ENCODE measurements at regions not wholly inside any gene's neighbourhood (a gene's known extent, or its start where the extent isn't known, plus 50 kb on each side); places are given as distances from the start of the nearest gene placed in this dataset.

- no peaks in the 10 kb centered on the region for H3K9me3 Mint-ChIP-seq (ENCODE audit: unreplicated experiment)
- peak overlapping the region; percentile 8 for H3K4me3 Mint-ChIP-seq (ENCODE audit: unreplicated experiment)
- H3K36me3 Mint-ChIP-seq (ENCODE audit: unreplicated experiment): peaks cover 2% of the 10 kb centered on the region
- H3K4me1 Mint-ChIP-seq (ENCODE audit: unreplicated experiment): peaks cover 29% of the 10 kb centered on the region
- DNase-seq (ENCODE audit: extremely low spot score, unreplicated experiment): no peak
- TF ChIP-seq CTCF (IDR thresholded peaks at IDR 0.05): no peak
- H3K27me3 Mint-ChIP-seq (ENCODE audit: unreplicated experiment): no peaks in the 10 kb centered on the region
- peak overlapping the region; percentile 49 for H3K27ac Mint-ChIP-seq (ENCODE audit: unreplicated experiment)
These were observed 381.8 kb downstream of the SOX9 start for GRCh38 chr17:72502371-72503341.

GRCh38 chr17:72503556-72503955 is 382.7 kb downstream of the SOX9 start:
- no peak overlapping the region for H3K4me3 Mint-ChIP-seq (ENCODE audit: unreplicated experiment)
- peaks cover 34% of the 10 kb centered on the region for H3K4me1 Mint-ChIP-seq (ENCODE audit: unreplicated experiment)
- H3K27me3 Mint-ChIP-seq (ENCODE audit: unreplicated experiment): no peaks in the 10 kb centered on the region
- TF ChIP-seq CTCF (IDR thresholded peaks at IDR 0.05): no peak
- no peaks in the 10 kb centered on the region for H3K9me3 Mint-ChIP-seq (ENCODE audit: unreplicated experiment)
- DNase-seq (ENCODE audit: extremely low spot score, unreplicated experiment): no peak
- peaks cover 2% of the 10 kb centered on the region for H3K36me3 Mint-ChIP-seq (ENCODE audit: unreplicated experiment)
- peak overlapping the region; percentile 49 for H3K27ac Mint-ChIP-seq (ENCODE audit: unreplicated experiment)

DNA sequence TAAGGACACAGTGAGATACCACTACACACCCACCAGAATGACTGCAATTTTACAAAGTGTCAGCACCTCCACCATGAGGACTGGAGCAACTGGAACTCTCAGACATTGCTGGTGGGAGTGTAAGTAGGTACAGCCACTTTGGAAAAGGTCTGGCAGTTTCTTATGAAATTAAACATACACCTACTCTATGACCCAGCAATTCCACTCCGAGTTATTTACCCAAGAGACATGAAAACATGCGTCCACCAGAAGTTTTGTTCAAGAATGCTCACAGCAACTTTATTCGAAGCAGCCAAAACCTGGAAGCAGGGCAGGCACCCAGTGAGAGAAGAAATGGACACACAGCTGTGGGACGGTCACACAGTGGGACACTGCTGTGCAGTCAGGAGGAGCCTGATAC is 384.0 kb downstream of the SOX9 start:
- Mint-ChIP-seq H3K27me3 (ENCODE audit: unreplicated experiment) (no peaks in the 10 kb centered on the region), H3K9me3 (ENCODE audit: unreplicated experiment) (no peaks in the 10 kb centered on the region), H3K4me3 (ENCODE audit: unreplicated experiment) (no peak overlapping the region), H3K4me1 (ENCODE audit: unreplicated experiment) (peaks cover 37% of the 10 kb centered on the region), H3K36me3 (ENCODE audit: unreplicated experiment) (peaks cover 2% of the 10 kb centered on the region), H3K27ac (ENCODE audit: unreplicated experiment) (no peak overlapping the region)
- no peak for DNase-seq (ENCODE audit: extremely low spot score, unreplicated experiment)
- TF ChIP-seq CTCF (IDR thresholded peaks at IDR 0.05): no peak

DNA sequence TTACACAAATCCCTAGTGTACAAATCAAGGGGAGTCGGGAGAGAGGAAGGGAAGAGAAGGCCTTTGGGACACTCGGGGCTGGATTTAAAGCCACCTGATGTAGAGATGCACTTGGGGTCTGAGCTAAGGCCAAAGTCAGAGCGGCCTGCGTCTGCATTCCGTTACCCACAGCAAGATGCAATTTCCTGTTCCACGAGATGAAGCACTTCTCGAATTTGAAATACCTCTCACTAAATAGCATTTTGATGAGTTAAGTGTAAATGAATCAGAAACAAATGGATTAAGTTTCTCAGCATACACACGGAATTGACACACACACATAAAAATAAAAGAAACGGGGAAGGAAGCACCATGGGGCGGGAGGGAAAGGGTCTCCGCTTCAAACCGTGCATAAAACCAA is 386.0 kb downstream of the SOX9 start:
- Mint-ChIP-seq H3K4me3 (ENCODE audit: unreplicated experiment) (no peak overlapping the region), H3K36me3 (ENCODE audit: unreplicated experiment) (no peaks in the 10 kb centered on the region), H3K4me1 (ENCODE audit: unreplicated experiment) (peaks cover 51% of the 10 kb centered on the region), H3K27me3 (ENCODE audit: unreplicated experiment) (no peaks in the 10 kb centered on the region), H3K9me3 (ENCODE audit: unreplicated experiment) (no peaks in the 10 kb centered on the region), H3K27ac (ENCODE audit: unreplicated experiment) (no peak overlapping the region)
- TF ChIP-seq CTCF (IDR thresholded peaks at IDR 0.05): no peak
- no peak for DNase-seq (ENCODE audit: extremely low spot score, unreplicated experiment)

GRCh38 chr17:72507370-72507769 is 386.6 kb downstream of the SOX9 start:
- DNase-seq (ENCODE audit: extremely low spot score, unreplicated experiment): no peak
- no peak overlapping the region for H3K4me3 Mint-ChIP-seq (ENCODE audit: unreplicated experiment)
- no peak for TF ChIP-seq CTCF (IDR thresholded peaks at IDR 0.05)
- no peaks in the 10 kb centered on the region for H3K36me3 Mint-ChIP-seq (ENCODE audit: unreplicated experiment)
- H3K9me3 Mint-ChIP-seq (ENCODE audit: unreplicated experiment): no peaks in the 10 kb centered on the region
- H3K27me3 Mint-ChIP-seq (ENCODE audit: unreplicated experiment): no peaks in the 10 kb centered on the region
- no peak overlapping the region for H3K27ac Mint-ChIP-seq (ENCODE audit: unreplicated experiment)
- H3K4me1 Mint-ChIP-seq (ENCODE audit: unreplicated experiment): peaks cover 46% of the 10 kb centered on the region
